ENCODE measurements at regions not wholly inside any gene's neighbourhood (a gene's known extent, or its start where the extent isn't known, plus 50 kb on each side); places are given as distances from the start of the nearest gene placed in this dataset.

DNA sequence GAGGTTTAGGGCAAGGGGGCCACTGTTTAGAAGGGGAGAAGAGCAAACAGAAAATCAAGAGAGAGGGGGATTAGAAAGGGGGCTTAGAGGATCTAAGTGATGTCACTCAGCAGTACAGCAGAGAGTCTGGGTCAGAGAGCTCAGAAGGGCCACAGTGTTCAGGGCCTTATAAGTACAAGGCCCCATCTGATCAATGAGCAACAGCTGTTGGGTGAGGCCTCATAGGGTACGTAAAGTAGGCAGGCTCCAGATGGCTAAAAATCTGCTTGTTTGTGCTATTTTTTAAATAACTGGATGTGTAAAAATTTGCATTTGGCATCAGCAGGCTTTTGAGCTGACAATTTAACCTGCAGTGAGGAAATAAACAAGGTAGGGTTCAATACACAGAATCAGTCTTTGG, 149.8 kb downstream of the SH3BGRL2 start:
- in situ Hi-C loops (cut with MboI; ENCODE audit: low sequenced_read_pairs in 4 of 4) (no loop called here), intact Hi-C loops (cut with DNase I; ENCODE audit: low total_unique reads) (no loop called here)
- ATAC-seq (no peak), DNase-seq (no peak)
- Histone ChIP-seq H3K4me3 (no peak overlapping the region), H3K27me3 (no peaks in the 10 kb centered on the region), H3K4me1 (no peaks in the 10 kb centered on the region), H3K27ac (no peak overlapping the region), H3K9me3 (no peaks in the 10 kb centered on the region), H3K36me3 (no peaks in the 10 kb centered on the region)
- TF ChIP-seq CTCF (IDR thresholded peaks at IDR 0.05 in 4 of 5, conservative IDR thresholded peaks at IDR 0.05 in 1 of 5) (no peak), POLR2A (IDR thresholded peaks at IDR 0.05) (no peak)

GRCh38 chr6:79778816-79779215, 147.7 kb downstream of the SH3BGRL2 start:
- DNase-seq (no peak), ATAC-seq (no peak)
- TF ChIP-seq POLR2A (IDR thresholded peaks at IDR 0.05) (no peak), CTCF (IDR thresholded peaks at IDR 0.05 in 4 of 5, conservative IDR thresholded peaks at IDR 0.05 in 1 of 5) (no peak)
- intact Hi-C loops (cut with DNase I; ENCODE audit: low total_unique reads) = loop anchor here (5.0 kb wide), 1 partner anchor 313 kb away; no protein-coding TSS in a partner anchor
- Histone ChIP-seq H3K36me3 (no peaks in the 10 kb centered on the region), H3K4me3 (no peak overlapping the region), H3K27ac (no peak overlapping the region), H3K9me3 (no peaks in the 10 kb centered on the region), H3K4me1 (no peaks in the 10 kb centered on the region), H3K27me3 (no peaks in the 10 kb centered on the region)
- in situ Hi-C loops (cut with MboI; ENCODE audit: low sequenced_read_pairs in 4 of 4) = no loop called here

DNA sequence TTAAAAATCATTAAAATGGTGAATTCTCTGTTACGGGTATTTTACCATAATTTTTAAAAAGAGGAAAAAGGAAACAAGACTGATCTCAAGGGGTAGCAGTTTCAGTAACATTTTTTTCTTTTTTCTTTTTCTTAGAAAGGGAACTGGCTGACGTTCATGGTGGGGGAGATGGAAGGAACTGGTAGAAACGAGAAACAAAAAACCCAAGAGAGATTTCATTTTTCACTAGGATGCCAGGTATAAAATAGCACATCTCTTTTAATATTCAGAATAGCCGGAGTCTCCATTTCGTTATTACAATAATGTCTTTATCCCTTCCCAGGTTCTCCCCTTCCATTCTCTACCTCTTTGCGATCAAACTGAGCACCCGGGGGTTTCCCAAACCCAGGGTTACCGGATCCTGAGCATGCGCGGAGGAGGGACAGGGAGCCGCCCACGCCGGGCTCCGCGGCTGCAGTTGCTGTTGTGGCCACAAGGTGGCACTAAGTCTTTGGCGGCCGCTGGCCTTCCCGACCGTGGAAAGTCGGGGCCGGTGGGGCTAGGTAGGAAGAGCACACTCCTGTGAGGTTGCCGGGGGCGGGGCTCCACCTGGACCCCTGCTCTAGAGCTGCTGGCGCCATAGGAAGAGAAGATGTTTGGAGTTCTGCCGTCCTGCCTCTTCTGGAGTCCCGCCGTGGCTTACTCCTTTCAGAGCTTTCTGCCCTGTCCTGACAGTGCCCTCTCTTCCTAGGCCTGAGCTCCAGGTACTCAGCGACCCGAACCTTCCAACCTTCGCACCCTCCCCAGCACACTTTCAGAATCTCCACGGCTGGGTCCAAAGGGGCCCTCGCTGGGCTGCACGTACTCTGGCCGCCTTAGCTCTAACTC, 146.8 kb downstream of the SH3BGRL2 start:
- Histone ChIP-seq H3K36me3 (no peaks in the 10 kb centered on the region), H3K27me3 (no peaks in the 10 kb centered on the region), H3K4me3 (peak overlapping the region; percentile 18 to 49 (median 32)), H3K27ac (no peak overlapping the region), H3K4me1 (no peaks in the 10 kb centered on the region), H3K9me3 (no peaks in the 10 kb centered on the region)
- TF ChIP-seq POLR2A (IDR thresholded peaks at IDR 0.05) (no peak), CTCF (IDR thresholded peaks at IDR 0.05 in 4 of 5, conservative IDR thresholded peaks at IDR 0.05 in 1 of 5) (peak; percentile 47 to 95 (median 82))
- in situ Hi-C loops (cut with MboI; ENCODE audit: low sequenced_read_pairs in 4 of 4) = no loop called here
- intact Hi-C loops (cut with DNase I; ENCODE audit: low total_unique reads) = loop anchor here (5.0 kb wide), 1 partner anchor 314 kb away; no protein-coding TSS in a partner anchor
- DNase-seq (peak; percentile 29 to 37), ATAC-seq (peak; percentile 73 to 79)

- H3K4me3 ChIP-seq = no peak overlapping the region
- H3K27ac ChIP-seq = no peak overlapping the region
- ATAC-seq (no peak), DNase-seq (no peak)
- in situ Hi-C loops (cut with MboI; ENCODE audit: low sequenced_read_pairs in 4 of 4) = no loop called here
- H3K27me3 ChIP-seq = no peaks in the 10 kb centered on the region
- H3K36me3 ChIP-seq = no peaks in the 10 kb centered on the region
- TF ChIP-seq CTCF (IDR thresholded peaks at IDR 0.05 in 4 of 5, conservative IDR thresholded peaks at IDR 0.05 in 1 of 5) = no peak
- TF ChIP-seq POLR2A (IDR thresholded peaks at IDR 0.05) = no peak
- no peaks in the 10 kb centered on the region for H3K4me1 ChIP-seq
- H3K9me3 ChIP-seq = no peaks in the 10 kb centered on the region
- intact Hi-C loops (cut with DNase I; ENCODE audit: low total_unique reads) = loop anchor here (5.0 kb wide), 1 partner anchor 316 kb away; no protein-coding TSS in a partner anchor
Observed at GRCh38 chr6:79776076-79776475, 144.9 kb downstream of the SH3BGRL2 start.

Measured in gastrocnemius medialis (tissue), 4 donors.